Urinary bladder (tissue), 3 donors: ENCODE measurements at regions not wholly inside any gene's neighbourhood (a gene's known extent, or its start where the extent isn't known, plus 50 kb on each side); places are given as distances from the start of the nearest gene placed in this dataset.
"Not testable (repeated sequence)": the region's sequence is repeated elsewhere in the genome, so short reads cannot be mapped to it uniquely, and the experiment has no call there.

Experiments
- DNase-seq: peaks from one replicate; pipeline ENCODE4 v3.0.0-alpha.2; 2015; ENCODE audit errors: extremely low spot score
- H3K27ac ChIP-seq: one replicate; pipeline ENCODE4 v1.5.1; 2013; ENCODE audit warnings: low read depth, mild to moderate bottlenecking, moderate library complexity
- H3K36me3 ChIP-seq: one replicate; pipeline ENCODE4 v1.6.1; 2013; ENCODE audit warnings: mild to moderate bottlenecking, moderate library complexity; ENCODE audit not compliant: insufficient read depth
- H3K4me1 ChIP-seq: one replicate; pipeline ENCODE4 v1.6.1; 2013; ENCODE audit warnings: mild to moderate bottlenecking, moderate library complexity; ENCODE audit not compliant: insufficient read depth
- H3K4me3 ChIP-seq: one replicate; pipeline ENCODE4 v1.5.1; 2013; ENCODE audit warnings: low read depth, low read length
- WGBS: extraction: QIAGEN DNeasy Blood & Tissue Kit; methylation state at CpG from one replicate; pipeline ENCODE4 v1.1.7; 2013; 5-methylcytosine and 5-hydroxymethylcytosine counted together
- donor health status: healthy with polysubstance abuse.
- donor health status: healthy.

GRCh38 chr9:78971540-78971939, 600.2 kb upstream of the TLE4 start:
- H3K4me1 ChIP-seq = no peaks in the 10 kb centered on the region
- WGBS = 11% methylated on average over 4 of the region's 4 CpGs
- no peak overlapping the region for H3K4me3 ChIP-seq
- no peak for DNase-seq
- no peak overlapping the region for H3K27ac ChIP-seq
- H3K36me3 ChIP-seq = no peaks in the 10 kb centered on the region

DNA sequence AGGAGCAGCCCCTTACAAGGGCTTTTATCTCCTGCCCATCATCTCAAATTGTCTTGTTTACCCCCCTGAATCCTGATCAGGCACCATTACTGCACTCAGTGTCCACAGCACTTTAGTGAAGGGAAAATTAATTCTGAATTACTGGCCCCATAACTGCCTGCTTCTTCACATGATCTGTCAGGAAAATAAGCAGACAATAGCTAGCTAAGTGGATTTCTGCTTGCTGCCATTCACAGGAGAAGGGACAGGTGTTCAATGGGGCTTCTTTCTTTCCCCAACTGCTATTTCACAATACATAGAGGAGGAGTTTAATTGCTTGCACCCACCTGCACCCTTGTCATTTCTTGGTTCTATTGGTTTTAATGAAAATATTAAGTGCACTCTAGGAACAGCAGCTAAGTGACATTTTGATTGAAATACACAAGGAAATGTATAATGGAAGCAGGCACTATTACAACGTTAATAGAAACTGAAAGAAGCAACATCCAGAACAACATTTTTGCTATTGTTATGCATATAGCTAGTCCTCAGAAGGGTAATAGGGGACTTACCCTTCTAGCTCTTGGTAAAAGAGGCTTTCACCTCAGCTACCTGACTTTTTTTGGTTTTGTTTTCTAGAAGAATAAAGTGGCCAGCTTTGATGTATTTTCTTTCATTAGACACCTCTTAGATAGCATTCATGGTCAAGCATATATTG, 599.3 kb upstream of the TLE4 start:
- WGBS = 10% methylated on average over 1 of the region's 1 CpG
- no peaks in the 10 kb centered on the region for H3K36me3 ChIP-seq
- H3K4me1 ChIP-seq = no peaks in the 10 kb centered on the region
- DNase-seq = no peak
- H3K4me3 ChIP-seq = no peak overlapping the region
- no peak overlapping the region for H3K27ac ChIP-seq

GRCh38 chr9:78973907-78974306, 597.9 kb upstream of the TLE4 start:
- H3K4me1 ChIP-seq = no peaks in the 10 kb centered on the region
- no peak overlapping the region for H3K27ac ChIP-seq
- DNase-seq = no peak
- H3K36me3 ChIP-seq = no peaks in the 10 kb centered on the region
- H3K4me3 ChIP-seq = no peak overlapping the region

- no peaks in the 10 kb centered on the region for H3K36me3 ChIP-seq
- no peak for DNase-seq
- H3K27ac ChIP-seq = no peak overlapping the region
- no peak overlapping the region for H3K4me3 ChIP-seq
- no peaks in the 10 kb centered on the region for H3K4me1 ChIP-seq
- 92% methylated on average over 3 of the region's 3 CpGs for WGBS
Observed at GRCh38 chr9:78982849-78983248, 588.9 kb upstream of the TLE4 start.

GRCh38 chr9:78985084-78985738, 586.6 kb upstream of the TLE4 start:
- WGBS = 69% methylated on average over 2 of the region's 2 CpGs

GRCh38 chr9:78986446-78986845, 585.3 kb upstream of the TLE4 start:
- Histone ChIP-seq H3K27ac (no peak overlapping the region), H3K4me3 (no peak overlapping the region), H3K4me1 (no peaks in the 10 kb centered on the region), H3K36me3 (no peaks in the 10 kb centered on the region)
- no peak for DNase-seq
- 83% methylated on average over 2 of the region's 2 CpGs for WGBS

More at GRCh38 chr9:78985084-78985738, 586.6 kb upstream of the TLE4 start:
- no peak for DNase-seq
- no peaks in the 10 kb centered on the region for H3K4me1 ChIP-seq
- no peak overlapping the region for H3K4me3 ChIP-seq
- no peak overlapping the region for H3K27ac ChIP-seq
- no peaks in the 10 kb centered on the region for H3K36me3 ChIP-seq

GRCh38 chr9:78989031-78989658, 582.6 kb upstream of the TLE4 start:
- WGBS = 77% methylated on average over 2 of the region's 2 CpGs
- no peaks in the 10 kb centered on the region for H3K36me3 ChIP-seq
- H3K4me3 ChIP-seq = no peak overlapping the region
- H3K27ac ChIP-seq = no peak overlapping the region
- DNase-seq = no peak
- no peaks in the 10 kb centered on the region for H3K4me1 ChIP-seq

DNA sequence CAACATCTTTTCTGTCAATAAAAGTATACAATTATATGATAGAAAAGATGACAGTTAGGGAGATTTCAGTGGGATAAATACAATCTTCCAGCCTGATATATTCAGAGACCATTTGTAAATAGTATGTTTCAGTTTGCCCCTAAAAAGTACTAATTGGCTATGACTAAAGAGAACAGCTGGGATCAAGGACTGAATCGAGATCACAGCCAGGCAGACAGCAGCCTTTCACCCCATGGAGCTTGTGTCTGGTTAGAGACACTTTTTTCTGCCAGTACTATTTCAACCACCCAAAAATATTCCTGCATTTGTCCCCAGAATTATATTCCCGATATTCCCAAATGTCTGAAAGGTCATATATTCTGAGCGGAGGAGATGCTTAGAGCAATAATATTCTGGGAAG, 577.3 kb upstream of the TLE4 start:
- no peak for DNase-seq
- Histone ChIP-seq H3K4me3 (no peak overlapping the region), H3K27ac (no peak overlapping the region), H3K36me3 (no peaks in the 10 kb centered on the region), H3K4me1 (no peaks in the 10 kb centered on the region)
- WGBS = 75% methylated on average over 3 of the region's 3 CpGs

GRCh38 chr9:78994974-78995373, 576.8 kb upstream of the TLE4 start:
- WGBS = 88% methylated on average over 2 of the region's 2 CpGs
- DNase-seq, H3K27ac ChIP-seq, H3K4me1 ChIP-seq, H3K4me3 ChIP-seq, H3K36me3 ChIP-seq: not testable (repeated sequence)

DNA sequence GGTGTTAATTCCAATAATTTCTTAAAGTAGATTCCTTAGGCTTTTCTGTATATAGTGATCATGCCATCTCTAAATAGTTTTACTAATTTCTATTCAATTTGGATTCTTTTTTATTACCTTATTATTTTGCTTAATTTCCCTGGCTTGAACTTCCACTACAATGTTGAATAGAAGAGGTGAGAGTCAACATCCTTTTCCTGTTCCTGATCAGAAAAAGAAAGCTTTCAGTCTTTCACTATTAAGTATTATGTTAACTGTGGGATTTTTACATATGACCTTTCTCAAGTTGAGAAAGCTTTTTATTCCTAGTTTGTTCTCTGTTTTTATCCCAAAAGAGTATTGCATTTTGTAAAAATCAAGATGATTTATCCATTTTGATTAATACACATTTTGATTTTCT, 574.5 kb upstream of the TLE4 start:
- Histone ChIP-seq H3K27ac (no peak overlapping the region), H3K4me1 (no peaks in the 10 kb centered on the region), H3K4me3 (no peak overlapping the region), H3K36me3 (no peaks in the 10 kb centered on the region)
- no peak for DNase-seq

DNA sequence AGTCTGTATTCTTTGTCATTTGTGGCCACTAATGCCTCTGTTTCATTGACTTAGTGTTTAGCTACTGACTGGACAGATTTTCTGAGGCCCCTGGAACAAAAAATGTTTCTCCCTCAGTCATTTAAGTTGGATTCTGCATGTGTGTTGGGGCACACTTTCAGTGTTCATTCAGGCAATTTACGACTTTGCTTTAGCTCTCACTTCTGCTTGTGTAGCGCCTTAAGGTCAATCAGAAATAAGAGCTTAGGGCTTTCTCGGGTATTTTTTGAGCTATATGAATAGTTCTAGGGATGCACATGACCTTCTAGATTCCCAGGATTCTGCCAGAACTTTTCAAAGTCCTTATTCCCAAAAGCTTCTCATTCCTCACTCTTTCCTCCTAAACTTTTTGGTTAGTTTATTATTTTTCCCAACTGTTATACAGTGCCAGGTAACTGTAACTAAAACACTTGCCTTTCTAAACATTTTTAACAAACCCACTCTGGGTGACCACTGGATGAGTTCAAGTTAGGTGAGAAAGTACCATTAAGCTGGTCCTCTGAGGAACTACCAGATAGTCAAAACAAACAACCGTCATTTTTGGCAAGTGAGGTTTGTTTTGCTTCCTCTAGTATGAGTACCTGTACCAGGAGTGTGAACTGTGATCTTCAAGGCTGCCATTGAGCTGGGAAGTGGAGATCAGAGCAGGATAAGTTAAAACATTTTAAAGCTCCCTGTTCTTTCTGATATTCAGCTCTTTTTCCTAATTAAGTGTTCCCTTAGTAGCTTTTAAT, 571.3 kb upstream of the TLE4 start:
- no peaks in the 10 kb centered on the region for H3K4me1 ChIP-seq
- H3K27ac ChIP-seq = no peak overlapping the region
- H3K4me3 ChIP-seq = no peak overlapping the region
- H3K36me3 ChIP-seq = no peaks in the 10 kb centered on the region
- no peak for DNase-seq
- 71% methylated on average over 4 of the region's 4 CpGs for WGBS

GRCh38 chr9:79001012-79001411, 570.8 kb upstream of the TLE4 start:
- H3K4me3 ChIP-seq = no peak overlapping the region
- H3K27ac ChIP-seq = no peak overlapping the region
- WGBS = 70% methylated on average over 2 of the region's 2 CpGs
- no peak for DNase-seq
- no peaks in the 10 kb centered on the region for H3K4me1 ChIP-seq
- H3K36me3 ChIP-seq = no peaks in the 10 kb centered on the region

GRCh38 chr9:79003514-79003913, 568.3 kb upstream of the TLE4 start:
- WGBS = 88% methylated on average over 2 of the region's 2 CpGs
- H3K4me3 ChIP-seq = no peak overlapping the region
- no peaks in the 10 kb centered on the region for H3K4me1 ChIP-seq
- no peak for DNase-seq
- H3K27ac ChIP-seq = no peak overlapping the region
- no peaks in the 10 kb centered on the region for H3K36me3 ChIP-seq

DNA sequence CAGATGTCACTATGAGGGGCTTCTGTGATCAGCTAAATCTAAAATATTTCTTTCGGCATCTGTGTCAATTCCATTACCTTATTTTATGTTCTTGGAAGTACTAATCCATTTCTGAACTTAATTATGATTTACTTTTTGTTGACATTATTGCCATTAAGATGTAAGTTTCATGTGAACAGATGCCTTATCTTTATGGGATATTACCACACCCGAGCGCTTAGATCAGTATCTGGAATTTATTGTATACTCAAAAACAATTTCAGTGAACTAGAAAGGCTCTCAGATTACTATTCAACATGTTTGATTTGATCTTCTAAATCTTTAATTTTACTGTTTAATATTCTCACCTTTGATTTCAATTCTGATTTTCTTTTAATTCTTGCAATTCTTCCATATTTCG, 567.7 kb upstream of the TLE4 start:
- 74% methylated on average over 4 of the region's 4 CpGs for WGBS
- no peak for DNase-seq
- no peak overlapping the region for H3K27ac ChIP-seq
- H3K4me3 ChIP-seq = no peak overlapping the region
- H3K36me3 ChIP-seq = no peaks in the 10 kb centered on the region
- H3K4me1 ChIP-seq = no peaks in the 10 kb centered on the region
